ENCODE measurements at regions not wholly inside any gene's neighbourhood (a gene's known extent, or its start where the extent isn't known, plus 50 kb on each side); places are given as distances from the start of the nearest gene placed in this dataset.

GRCh38 chr6:43972913-43973300 is 154.3 kb downstream of the MRPL14 start:
- H3F3A ChIP-seq (ENCODE audit: low read depth), result no peaks in the 10 kb centered on the region
- no peak overlapping the region for H3K4me2 ChIP-seq (ENCODE audit: low read depth, low read length, poor library complexity, severe bottlenecking)
- no peaks in the 10 kb centered on the region for H4K20me1 ChIP-seq (ENCODE audit: insufficient read depth, low read length, poor library complexity, severe bottlenecking)
- H3K9me3 ChIP-seq (ENCODE audit: insufficient read depth, low read depth, low read length), result no peaks in the 10 kb centered on the region
- H3K27me3 ChIP-seq (ENCODE audit: insufficient read depth, low read length, poor library complexity, severe bottlenecking), result no peaks in the 10 kb centered on the region
- H3K9me2 ChIP-seq (replicated peaks; ENCODE audit: low read depth, low read length), result no peaks in the 10 kb centered on the region
- no peak overlapping the region for H3K9ac ChIP-seq (ENCODE audit: low read depth, low read length, poor library complexity, severe bottlenecking)
- no peaks in the 10 kb centered on the region for H3K79me2 ChIP-seq (ENCODE audit: insufficient read depth, low read length)
- no peaks in the 10 kb centered on the region for H3K4me1 ChIP-seq (ENCODE audit: insufficient read depth, low read length, poor library complexity, severe bottlenecking)
- TF ChIP-seq CTCF (conservative IDR thresholded peaks at IDR 0.05; ENCODE audit: low read length), result no peak
- no peak for TF ChIP-seq EZH2phosphoT487 (IDR thresholded peaks at IDR 0.05; ENCODE audit: borderline replicate concordance)
- H2AFZ ChIP-seq (ENCODE audit: low read length), result no peak overlapping the region
- H3K4me3 ChIP-seq (ENCODE audit: low read length, poor library complexity, severe bottlenecking), result no peak overlapping the region
- no peaks in the 10 kb centered on the region for H3K36me3 ChIP-seq (ENCODE audit: insufficient read depth, low read length)

- Histone ChIP-seq H3K36me3 (ENCODE audit: insufficient read depth, low read length) (no peaks in the 10 kb centered on the region), H3K27me3 (ENCODE audit: insufficient read depth, low read length, poor library complexity, severe bottlenecking) (no peaks in the 10 kb centered on the region), H3K79me2 (ENCODE audit: insufficient read depth, low read length) (no peaks in the 10 kb centered on the region), H3K9me3 (ENCODE audit: insufficient read depth, low read depth, low read length) (no peaks in the 10 kb centered on the region), H3K9me2 (replicated peaks; ENCODE audit: low read depth, low read length) (no peaks in the 10 kb centered on the region), H3F3A (ENCODE audit: low read depth) (no peaks in the 10 kb centered on the region), H3K4me1 (ENCODE audit: insufficient read depth, low read length, poor library complexity, severe bottlenecking) (no peaks in the 10 kb centered on the region), H4K20me1 (ENCODE audit: insufficient read depth, low read length, poor library complexity, severe bottlenecking) (no peaks in the 10 kb centered on the region), H3K9ac (ENCODE audit: low read depth, low read length, poor library complexity, severe bottlenecking) (no peak overlapping the region), H3K4me2 (ENCODE audit: low read depth, low read length, poor library complexity, severe bottlenecking) (no peak overlapping the region), H2AFZ (ENCODE audit: low read length) (peak overlapping the region; percentile 76), H3K4me3 (ENCODE audit: low read length, poor library complexity, severe bottlenecking) (no peak overlapping the region)
- TF ChIP-seq CTCF (conservative IDR thresholded peaks at IDR 0.05; ENCODE audit: low read length), result no peak
- no peak for TF ChIP-seq EZH2phosphoT487 (IDR thresholded peaks at IDR 0.05; ENCODE audit: borderline replicate concordance)
Observed at GRCh38 chr6:43972179-43972912, 154.9 kb downstream of the MRPL14 start.

GRCh38 chr6:43971776-43972126 is 155.5 kb downstream of the MRPL14 start:
- no peaks in the 10 kb centered on the region for H3K27me3 ChIP-seq (ENCODE audit: insufficient read depth, low read length, poor library complexity, severe bottlenecking)
- H3K9me3 ChIP-seq (ENCODE audit: insufficient read depth, low read depth, low read length), result no peaks in the 10 kb centered on the region
- no peaks in the 10 kb centered on the region for H3K4me1 ChIP-seq (ENCODE audit: insufficient read depth, low read length, poor library complexity, severe bottlenecking)
- H4K20me1 ChIP-seq (ENCODE audit: insufficient read depth, low read length, poor library complexity, severe bottlenecking), result no peaks in the 10 kb centered on the region
- no peak overlapping the region for H3K4me3 ChIP-seq (ENCODE audit: low read length, poor library complexity, severe bottlenecking)
- no peaks in the 10 kb centered on the region for H3K36me3 ChIP-seq (ENCODE audit: insufficient read depth, low read length)
- H3F3A ChIP-seq (ENCODE audit: low read depth), result no peaks in the 10 kb centered on the region
- no peaks in the 10 kb centered on the region for H3K79me2 ChIP-seq (ENCODE audit: insufficient read depth, low read length)
- H3K9me2 ChIP-seq (replicated peaks; ENCODE audit: low read depth, low read length), result no peaks in the 10 kb centered on the region
- H3K4me2 ChIP-seq (ENCODE audit: low read depth, low read length, poor library complexity, severe bottlenecking), result no peak overlapping the region
- no peak overlapping the region for H3K9ac ChIP-seq (ENCODE audit: low read depth, low read length, poor library complexity, severe bottlenecking)
- TF ChIP-seq CTCF (conservative IDR thresholded peaks at IDR 0.05; ENCODE audit: low read length), result no peak
- H2AFZ ChIP-seq (ENCODE audit: low read length), result peak overlapping the region; percentile 76
